HG03565 (cell line): ENCODE measurements at regions not wholly inside any gene's neighbourhood (a gene's known extent, or its start where the extent isn't known, plus 50 kb on each side); places are given as distances from the start of the nearest gene placed in this dataset.

Experiments used
- ATAC-seq: cut with Tn5 transposase; IDR thresholded peaks from one replicate; pipeline ENCODE4 v1.9.1; 2021; ENCODE audit warnings: mild to moderate bottlenecking, moderate library complexity; ENCODE audit not compliant: unreplicated experiment

- ATAC-seq: no peak
Measured at GRCh38 chr3:117059067-117059955, 349.7 kb downstream of the TUSC7 start.

DNA sequence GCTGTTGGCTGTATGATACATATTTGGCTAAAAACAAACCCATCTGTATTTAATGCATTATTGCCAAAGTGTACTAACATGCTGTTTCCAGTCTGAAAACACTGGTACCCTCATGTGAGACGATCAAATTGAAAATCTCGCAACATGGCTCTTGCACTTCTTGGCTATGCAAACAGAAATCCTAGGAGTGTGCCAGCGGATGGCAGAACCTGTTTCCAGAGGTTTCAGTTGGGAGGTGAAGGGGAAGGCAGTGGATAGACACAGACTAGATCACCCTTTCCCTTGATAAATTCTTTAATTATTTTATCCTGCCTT lies 350.3 kb downstream of the TUSC7 start:
- no peak for ATAC-seq

GRCh38 chr3:117063930-117064329 lies 354.4 kb downstream of the TUSC7 start:
- no peak for ATAC-seq

DNA sequence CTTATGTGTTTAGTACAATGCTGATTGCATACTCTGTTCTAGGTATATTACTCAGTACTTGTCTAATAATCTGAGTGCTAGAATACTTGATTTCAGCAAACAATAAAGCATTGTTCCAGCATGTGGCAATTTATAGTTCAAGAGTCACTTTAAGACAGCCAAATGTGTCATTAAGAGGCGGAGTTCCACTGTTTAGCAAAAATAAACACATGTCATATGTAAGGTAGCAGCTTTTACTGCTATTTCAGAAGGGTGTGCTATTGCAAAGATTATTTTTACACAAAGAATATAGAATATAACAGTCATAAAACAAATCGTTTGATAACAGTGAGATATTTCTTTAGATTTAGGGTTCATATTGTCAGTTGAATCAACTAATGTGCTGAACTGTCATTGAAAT lies 358.7 kb downstream of the TUSC7 start:
- no peak for ATAC-seq

- no peak for ATAC-seq
Measured at GRCh38 chr3:117074826-117075225, 365.2 kb downstream of the TUSC7 start.

DNA sequence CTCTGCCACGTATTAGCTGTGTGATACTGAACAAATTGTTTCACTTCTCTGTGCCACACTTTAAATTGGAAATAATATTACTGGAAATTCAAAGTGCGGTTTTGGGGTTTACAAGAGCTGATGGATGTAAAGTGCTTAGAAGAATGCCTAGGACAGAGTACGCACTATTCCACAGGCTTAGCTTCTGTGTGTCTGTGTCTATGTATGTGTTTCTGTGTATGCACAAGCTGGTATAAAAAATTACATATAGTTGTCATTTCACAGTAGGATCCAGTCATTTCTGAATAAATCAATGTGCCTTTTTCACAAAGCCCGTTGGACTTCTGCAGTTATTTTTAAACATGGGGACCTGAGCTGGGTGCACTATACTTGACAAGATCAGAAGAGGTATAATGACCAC lies 370.4 kb downstream of the TUSC7 start:
- no peak for ATAC-seq

DNA sequence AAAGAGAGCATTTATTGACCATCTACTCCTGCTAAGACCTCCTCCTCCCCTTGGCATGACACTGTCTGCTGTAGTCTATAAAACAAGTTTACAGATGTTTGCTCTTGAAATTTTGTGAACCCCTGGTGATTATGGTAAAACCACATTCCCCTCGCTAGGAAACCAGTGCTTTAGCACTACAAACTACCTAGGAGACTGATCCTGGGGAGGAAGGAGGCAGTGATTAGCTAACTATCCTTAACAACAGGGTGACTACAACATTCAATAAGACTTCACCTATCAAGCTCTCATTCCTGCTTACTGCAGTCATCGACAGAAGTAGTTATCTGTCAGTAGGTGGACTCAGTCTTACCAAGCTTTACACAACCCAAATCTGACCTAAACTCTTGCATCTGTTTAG lies 371.3 kb downstream of the TUSC7 start:
- no peak for ATAC-seq

DNA sequence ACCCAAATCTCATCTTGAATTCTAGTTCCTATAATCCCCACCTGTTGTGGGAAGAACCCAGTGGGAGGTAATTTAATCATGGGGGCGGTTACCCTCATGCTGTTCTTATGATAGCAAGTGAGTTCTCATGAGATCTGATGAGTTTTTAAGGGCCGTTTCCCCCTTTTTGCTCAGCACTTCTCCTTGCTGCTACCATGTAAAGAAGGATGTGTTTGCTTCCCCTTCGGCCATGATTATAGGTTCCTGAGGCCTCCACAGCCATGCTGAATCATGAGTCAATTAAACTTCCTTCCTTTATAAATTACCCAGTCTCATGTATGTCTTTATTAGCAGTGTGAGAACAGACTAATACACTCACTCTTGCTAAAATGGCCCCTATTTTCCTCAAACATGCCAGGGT lies 374.7 kb downstream of the TUSC7 start:
- no peak for ATAC-seq

- ATAC-seq: no peak
Measured at GRCh38 chr3:117084739-117085270, 375.2 kb downstream of the TUSC7 start.

GRCh38 chr3:117091676-117092075 lies 382.1 kb downstream of the TUSC7 start:
- no peak for ATAC-seq

DNA sequence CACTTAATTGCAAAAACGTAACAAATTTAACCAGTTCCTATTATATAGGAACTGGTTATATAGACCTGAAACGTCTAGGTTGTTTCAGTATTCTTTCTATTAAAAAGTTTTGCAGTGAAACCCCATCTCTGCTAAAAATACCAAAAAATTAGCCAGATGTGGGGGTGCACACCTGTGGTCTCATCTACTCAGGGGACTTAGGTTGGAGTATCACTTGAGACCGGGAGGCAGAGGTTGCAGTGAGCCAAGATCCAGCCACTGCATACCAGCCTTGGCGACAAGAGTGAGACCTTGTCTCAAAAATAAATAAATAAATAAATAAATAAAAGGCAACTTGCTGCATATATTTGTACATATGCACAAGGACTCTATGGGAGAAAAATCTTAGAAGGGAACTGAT lies 387.0 kb downstream of the TUSC7 start:
- ATAC-seq: no peak

GRCh38 chr3:117097351-117097750 lies 387.8 kb downstream of the TUSC7 start:
- no peak for ATAC-seq

- no peak for ATAC-seq
Measured at GRCh38 chr3:117101697-117102096, 392.1 kb downstream of the TUSC7 start.

- no peak for ATAC-seq
Measured at GRCh38 chr3:117102426-117102825, 392.8 kb downstream of the TUSC7 start.

GRCh38 chr3:117103675-117104074 lies 394.1 kb downstream of the TUSC7 start:
- no peak for ATAC-seq

- no peak for ATAC-seq
Measured at GRCh38 chr3:117104381-117104780, 394.8 kb downstream of the TUSC7 start.

- ATAC-seq: no peak
Measured at GRCh38 chr3:117104792-117105191, 395.2 kb downstream of the TUSC7 start.

- no peak for ATAC-seq
Measured at GRCh38 chr3:117105686-117106085, 396.1 kb downstream of the TUSC7 start.

DNA sequence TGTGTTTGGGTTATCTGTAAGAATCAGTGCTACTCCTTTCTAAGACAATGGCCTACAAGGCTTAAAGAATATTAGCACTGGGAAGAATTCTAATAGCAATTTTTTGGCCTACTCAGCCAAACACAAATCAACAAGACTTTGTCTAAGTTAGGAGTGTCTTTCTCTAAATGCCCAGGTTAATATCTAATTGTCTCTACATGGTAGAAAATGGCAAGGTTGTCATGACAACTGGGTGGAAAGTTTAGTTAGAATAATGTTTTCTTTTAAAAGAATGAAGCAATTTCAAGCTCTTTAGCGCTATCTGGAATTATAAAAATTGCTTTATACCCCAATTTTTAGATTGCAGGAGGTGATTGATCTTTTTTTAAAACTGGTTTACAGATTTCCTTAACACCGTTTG lies 396.8 kb downstream of the TUSC7 start:
- no peak for ATAC-seq

DNA sequence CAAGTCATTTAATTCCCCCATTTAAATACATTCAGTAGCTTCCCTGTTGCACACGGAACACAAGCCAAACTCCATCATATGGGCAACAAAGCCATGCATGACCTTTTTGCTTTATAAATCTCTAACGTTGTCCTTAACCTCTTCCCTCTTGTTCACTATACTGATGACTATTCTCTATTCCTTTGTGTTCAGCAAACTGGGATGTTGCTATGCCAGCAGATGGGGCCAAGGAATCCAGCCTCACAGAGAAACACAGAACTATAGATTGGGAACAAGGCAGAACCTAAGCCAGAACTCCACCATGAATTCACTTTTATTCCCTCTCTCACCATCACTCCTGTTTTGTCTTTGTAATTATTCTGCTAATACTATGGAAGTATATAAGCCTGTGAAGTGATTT lies 398.4 kb downstream of the TUSC7 start:
- ATAC-seq: no peak

GRCh38 chr3:117109178-117109577 lies 399.6 kb downstream of the TUSC7 start:
- ATAC-seq: no peak

GRCh38 chr3:117114517-117115265 lies 405.1 kb downstream of the TUSC7 start:
- no peak for ATAC-seq
